ENCODE measurements at regions not wholly inside any gene's neighbourhood (a gene's known extent, or its start where the extent isn't known, plus 50 kb on each side); places are given as distances from the start of the nearest gene placed in this dataset.

DNA sequence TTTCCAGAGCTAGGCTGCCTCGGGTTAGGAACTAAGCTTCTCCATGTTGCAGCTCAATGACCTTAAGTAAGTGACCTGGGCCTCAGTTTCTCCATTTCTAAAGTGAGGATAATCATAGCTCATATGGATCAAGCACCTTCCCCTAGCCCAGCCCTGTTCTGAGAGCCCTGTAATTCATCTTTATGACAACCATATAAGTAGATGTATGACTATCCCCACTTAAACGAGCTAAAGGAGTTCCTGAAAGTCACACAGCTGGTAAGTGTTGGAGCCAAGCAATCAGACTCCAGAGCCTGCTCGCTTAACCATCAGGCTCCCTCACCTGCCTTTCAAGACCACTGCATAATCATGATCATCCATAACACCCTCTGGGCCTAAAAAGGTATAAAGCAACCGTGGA, 135.4 kb downstream of the SP3 start:
- Histone ChIP-seq H3K79me2 (ENCODE audit: insufficient read depth, low read length) (no peaks in the 10 kb centered on the region), H3K9me3 (ENCODE audit: insufficient read depth, low read length) (no peaks in the 10 kb centered on the region), H2AFZ (ENCODE audit: low read depth, low read length, severe bottlenecking) (no peak overlapping the region), H3K27ac (ENCODE audit: low read depth, low read length) (no peak overlapping the region), H4K20me1 (ENCODE audit: low read depth, low read length) (no peaks in the 10 kb centered on the region), H3K9me2 (replicated peaks; ENCODE audit: insufficient read depth, low read length) (no peaks in the 10 kb centered on the region), H3F3A (ENCODE audit: insufficient read depth) (no peaks in the 10 kb centered on the region), H3K4me3 (ENCODE audit: insufficient read depth, low read length, poor library complexity, severe bottlenecking) (no peak overlapping the region), H3K9ac (ENCODE audit: low read length) (no peak overlapping the region), H3K27me3 (ENCODE audit: low read length) (no peaks in the 10 kb centered on the region), H3K36me3 (ENCODE audit: low read length) (no peaks in the 10 kb centered on the region), H3K4me2 (ENCODE audit: low read depth, low read length, poor library complexity, severe bottlenecking) (no peak overlapping the region)
- no peak for TF ChIP-seq EZH2phosphoT487 (conservative IDR thresholded peaks at IDR 0.05; ENCODE audit: low read length)
- TF ChIP-seq, protein P1, sequence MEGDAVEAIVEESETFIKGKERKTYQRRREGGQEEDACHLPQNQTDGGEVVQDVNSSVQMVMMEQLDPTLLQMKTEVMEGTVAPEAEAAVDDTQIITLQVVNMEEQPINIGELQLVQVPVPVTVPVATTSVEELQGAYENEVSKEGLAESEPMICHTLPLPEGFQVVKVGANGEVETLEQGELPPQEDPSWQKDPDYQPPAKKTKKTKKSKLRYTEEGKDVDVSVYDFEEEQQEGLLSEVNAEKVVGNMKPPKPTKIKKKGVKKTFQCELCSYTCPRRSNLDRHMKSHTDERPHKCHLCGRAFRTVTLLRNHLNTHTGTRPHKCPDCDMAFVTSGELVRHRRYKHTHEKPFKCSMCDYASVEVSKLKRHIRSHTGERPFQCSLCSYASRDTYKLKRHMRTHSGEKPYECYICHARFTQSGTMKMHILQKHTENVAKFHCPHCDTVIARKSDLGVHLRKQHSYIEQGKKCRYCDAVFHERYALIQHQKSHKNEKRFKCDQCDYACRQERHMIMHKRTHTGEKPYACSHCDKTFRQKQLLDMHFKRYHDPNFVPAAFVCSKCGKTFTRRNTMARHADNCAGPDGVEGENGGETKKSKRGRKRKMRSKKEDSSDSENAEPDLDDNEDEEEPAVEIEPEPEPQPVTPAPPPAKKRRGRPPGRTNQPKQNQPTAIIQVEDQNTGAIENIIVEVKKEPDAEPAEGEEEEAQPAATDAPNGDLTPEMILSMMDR (IDR thresholded peaks at IDR 0.05; ENCODE audit: insufficient read depth, low read length, poor library complexity, severe bottlenecking), result no peak

DNA sequence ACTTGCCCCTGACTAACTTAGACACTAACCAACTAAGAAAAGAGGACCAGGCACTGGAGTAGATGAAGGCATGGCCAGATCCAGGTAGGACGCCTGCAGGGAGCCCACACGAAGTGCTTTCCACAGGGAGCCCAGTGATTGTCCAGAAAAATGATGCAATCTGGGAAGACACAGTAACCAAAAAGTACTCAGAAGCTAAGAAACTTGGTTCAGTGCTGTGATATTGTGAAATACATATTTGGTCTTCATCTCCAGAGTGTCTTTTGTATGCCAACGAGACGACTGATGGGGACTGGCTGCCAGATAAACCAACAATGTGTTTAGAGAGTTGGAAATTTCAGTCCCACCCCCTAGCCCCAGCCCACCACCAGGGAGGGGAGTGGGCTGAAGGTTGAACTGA, 135.0 kb downstream of the SP3 start:
- no peak overlapping the region for H3K27ac ChIP-seq (ENCODE audit: low read depth, low read length)
- H4K20me1 ChIP-seq (ENCODE audit: low read depth, low read length), result no peaks in the 10 kb centered on the region
- H3K36me3 ChIP-seq (ENCODE audit: low read length), result no peaks in the 10 kb centered on the region
- no peaks in the 10 kb centered on the region for H3F3A ChIP-seq (ENCODE audit: insufficient read depth)
- no peak for TF ChIP-seq EZH2phosphoT487 (conservative IDR thresholded peaks at IDR 0.05; ENCODE audit: low read length)
- TF ChIP-seq, protein P1 (IDR thresholded peaks at IDR 0.05; ENCODE audit: insufficient read depth, low read length, poor library complexity, severe bottlenecking), result no peak
- no peaks in the 10 kb centered on the region for H3K27me3 ChIP-seq (ENCODE audit: low read length)
- no peaks in the 10 kb centered on the region for H3K9me2 ChIP-seq (replicated peaks; ENCODE audit: insufficient read depth, low read length)
- H2AFZ ChIP-seq (ENCODE audit: low read depth, low read length, severe bottlenecking), result no peak overlapping the region
- no peaks in the 10 kb centered on the region for H3K79me2 ChIP-seq (ENCODE audit: insufficient read depth, low read length)
- H3K9me3 ChIP-seq (ENCODE audit: insufficient read depth, low read length), result no peaks in the 10 kb centered on the region
- H3K4me3 ChIP-seq (ENCODE audit: insufficient read depth, low read length, poor library complexity, severe bottlenecking), result no peak overlapping the region
- H3K9ac ChIP-seq (ENCODE audit: low read length), result no peak overlapping the region
- H3K4me2 ChIP-seq (ENCODE audit: low read depth, low read length, poor library complexity, severe bottlenecking), result no peak overlapping the region

DNA sequence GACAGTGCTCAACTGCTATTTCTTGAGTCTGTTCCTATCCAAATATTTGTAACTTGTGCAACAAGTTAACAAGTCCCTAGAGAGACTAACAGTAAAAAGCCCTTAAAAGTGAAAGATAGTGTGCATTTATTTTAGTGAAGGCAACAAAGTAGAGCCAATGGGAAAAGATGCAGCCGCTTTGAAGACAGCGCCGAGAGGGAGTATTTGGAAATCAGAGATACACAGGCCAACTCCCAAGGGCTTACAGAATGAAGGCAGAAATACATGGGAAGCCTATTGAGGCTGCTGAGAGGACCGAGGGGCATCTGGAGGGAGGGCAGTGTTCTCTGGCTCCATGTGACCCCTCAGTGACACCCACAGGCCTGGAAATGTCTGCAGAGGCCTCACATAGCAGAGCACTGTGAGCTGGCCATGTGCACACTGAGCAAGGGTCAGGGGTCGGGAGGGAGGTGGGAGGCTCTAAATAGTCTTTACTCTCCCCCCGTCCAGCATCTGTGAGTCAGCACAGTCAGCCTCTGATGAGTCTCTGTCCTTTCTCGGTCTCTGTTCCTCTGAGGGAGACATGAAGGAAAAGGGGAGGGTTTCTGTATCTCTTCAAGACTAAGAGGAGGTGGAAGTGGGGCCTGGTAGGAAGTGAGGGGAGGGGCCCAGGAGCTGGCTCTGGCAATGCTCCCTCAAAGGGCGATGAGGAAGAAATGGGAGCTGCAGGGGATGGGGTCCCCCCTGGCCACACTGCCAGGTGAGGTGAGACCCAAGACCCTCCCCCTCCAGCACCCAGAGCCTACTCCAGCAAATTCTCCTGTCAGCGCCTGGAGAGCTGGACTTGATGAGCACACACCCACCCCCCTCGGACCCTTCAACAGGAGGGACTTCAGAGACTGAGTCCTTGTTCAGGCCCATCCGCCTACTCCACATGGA, 133.6 kb downstream of the SP3 start:
- Histone ChIP-seq H3K9me3 (ENCODE audit: insufficient read depth, low read length) (no peaks in the 10 kb centered on the region), H3K27me3 (ENCODE audit: low read length) (no peaks in the 10 kb centered on the region), H3K4me2 (ENCODE audit: low read depth, low read length, poor library complexity, severe bottlenecking) (no peak overlapping the region), H3K4me3 (ENCODE audit: insufficient read depth, low read length, poor library complexity, severe bottlenecking) (no peak overlapping the region), H3K9ac (ENCODE audit: low read length) (no peak overlapping the region), H3K36me3 (ENCODE audit: low read length) (no peaks in the 10 kb centered on the region), H3K9me2 (replicated peaks; ENCODE audit: insufficient read depth, low read length) (no peaks in the 10 kb centered on the region), H2AFZ (ENCODE audit: low read depth, low read length, severe bottlenecking) (no peak overlapping the region), H3K79me2 (ENCODE audit: insufficient read depth, low read length) (no peaks in the 10 kb centered on the region), H3K27ac (ENCODE audit: low read depth, low read length) (no peak overlapping the region), H4K20me1 (ENCODE audit: low read depth, low read length) (no peaks in the 10 kb centered on the region), H3F3A (ENCODE audit: insufficient read depth) (no peaks in the 10 kb centered on the region)
- TF ChIP-seq, protein P1 (IDR thresholded peaks at IDR 0.05; ENCODE audit: insufficient read depth, low read length, poor library complexity, severe bottlenecking), result no peak
- TF ChIP-seq EZH2phosphoT487 (conservative IDR thresholded peaks at IDR 0.05; ENCODE audit: low read length), result no peak
